Endothelial cell of umbilical vein (primary cell): ENCODE measurements at regions not wholly inside any gene's neighbourhood (a gene's known extent, or its start where the extent isn't known, plus 50 kb on each side); places are given as distances from the start of the nearest gene placed in this dataset.

Experiments used
- BruUV-seq: library from RNA; stranded (reverse); fragments of 400-500 nt; replicated peaks from 2 replicates; lab custom pipeline; 2021; lab: Mats Ljungman, UMichigan
- CTCF ChIA-PET: fragments of 300-600, 350-600 bp; sonication (Branson Sonifier 250); formaldehyde crosslinking; loops from one replicate; lab custom pipeline; 2021; ENCODE audit warnings: antibody characterized with exemption, inconsistent platforms; lab: Charles Lee
- POLR2A ChIA-PET: fragments of 300-600, 350-600 bp; sonication (Branson Sonifier 250); formaldehyde crosslinking; loops from one replicate; lab custom pipeline; 2021; ENCODE audit warnings: antibody characterized with exemption, inconsistent platforms; lab: Charles Lee
- DNase-seq: peaks from one replicate; pipeline ENCODE4 v3.0.0-alpha.2; 2011; ENCODE audit warnings: low read depth, low spot score
- FAIRE-seq: peaks from 2 replicates; lab custom pipeline; 2011; peaks lifted over from hg19 to GRCh38; lab: Jason Lieb, UNC
- H2AFZ ChIP-seq: 2 replicates; pipeline ENCODE4 v1.6.0; 2012; ENCODE audit warnings: low read depth, low read length, control low read depth, inconsistent platforms
- H3K27ac ChIP-seq: 2 replicates; pipeline ENCODE4 v1.5.1; 2011; ENCODE audit warnings: low read depth, mild to moderate bottlenecking, control low read depth, low read length, moderate library complexity; ENCODE audit not compliant: insufficient read depth
- H3K27me3 ChIP-seq, 2 experiments: 2 replicates each; pipeline versions ENCODE4 v1.6.0 to v1.6.1; 2011; ENCODE audit warnings: low read length in 2 of 2, mixed read lengths in 1 of 2; ENCODE audit not compliant: control insufficient read depth in 2 of 2, insufficient read depth in 2 of 2
- H3K36me3 ChIP-seq, 2 experiments: 2 replicates in 1 of 2; 3 replicates in 1 of 2; pipeline ENCODE4 v1.5.1; 2011; ENCODE audit warnings: low read length in 2 of 2, mild to moderate bottlenecking in 1 of 2, moderate library complexity in 1 of 2; ENCODE audit not compliant: control insufficient read depth in 2 of 2, insufficient read depth in 2 of 2; ENCODE audit errors: extremely low read depth in 1 of 2
- H3K4me1 ChIP-seq: 3 replicates; pipeline ENCODE4 v1.5.1; 2011; ENCODE audit warnings: mild to moderate bottlenecking, low read length; ENCODE audit not compliant: control insufficient read depth, insufficient read depth; ENCODE audit errors: extremely low read depth
- H3K4me2 ChIP-seq: 2 replicates; pipeline ENCODE4 v1.6.1; 2011; ENCODE audit warnings: low read length, control low read depth, mixed read lengths; ENCODE audit not compliant: insufficient read depth
- H3K4me3 ChIP-seq, 3 experiments: fragments of 200-600 bp in 1 of 3; sonication (generic), shearing (Covaris generic) in 1 of 3; replicated peaks in 1 of 3; 2 replicates each; pipeline ENCODE4 v1.5.1; 2011 to 2016; ENCODE audit warnings: control low read depth in 3 of 3, low read length in 3 of 3, mild to moderate bottlenecking in 2 of 3, inconsistent platforms in 1 of 3, low read depth in 1 of 3, moderate library complexity in 1 of 3; ENCODE audit not compliant: insufficient read depth in 1 of 3
- H3K79me2 ChIP-seq: 2 replicates; pipeline ENCODE4 v1.6.0; 2012; ENCODE audit warnings: low read length, inconsistent platforms; ENCODE audit not compliant: control insufficient read depth, insufficient read depth
- H3K9ac ChIP-seq: replicated peaks from 2 replicates; pipeline ENCODE3; 2011; ENCODE audit warnings: low read length, control low read depth; ENCODE audit not compliant: insufficient read depth; ENCODE audit errors: extremely low read depth
- H3K9me1 ChIP-seq: replicated peaks from 3 replicates; pipeline ENCODE4 v1.6.0; 2011; ENCODE audit warnings: mild to moderate bottlenecking, low read length; ENCODE audit not compliant: control insufficient read depth, insufficient read depth; ENCODE audit errors: extremely low read depth
- H3K9me3 ChIP-seq: replicated peaks from 2 replicates; pipeline ENCODE4 v1.5.1; 2012; ENCODE audit warnings: low read length, inconsistent platforms; ENCODE audit not compliant: control insufficient read depth, insufficient read depth
- H4K20me1 ChIP-seq: replicated peaks from 2 replicates; pipeline ENCODE3; 2011; ENCODE audit warnings: mild to moderate bottlenecking, low read length; ENCODE audit not compliant: control insufficient read depth, insufficient read depth; ENCODE audit errors: extremely low read depth
- EZH2 ChIP-seq: IDR thresholded peaks from 2 replicates; pipeline ENCODE4 v1.6.1; 2012; ENCODE audit warnings: borderline replicate concordance, low read depth, mild to moderate bottlenecking, moderate library complexity, low read length, inconsistent platforms; ENCODE audit not compliant: severe bottlenecking
- FOS ChIP-seq: IDR thresholded peaks from 2 replicates; pipeline ENCODE4 v1.6.1; 2011; ENCODE audit warnings: mild to moderate bottlenecking, low read length, moderate library complexity, borderline replicate concordance; ENCODE audit not compliant: insufficient read depth
- GATA2 ChIP-seq: IDR thresholded peaks from 2 replicates; pipeline ENCODE4 v1.7.0; 2011; ENCODE audit warnings: low read depth, mild to moderate bottlenecking, moderate library complexity, mixed read lengths, low read length; ENCODE audit not compliant: insufficient read length, insufficient read depth
- JUN ChIP-seq: IDR thresholded peaks from 2 replicates; pipeline ENCODE4 v1.6.1; 2011; ENCODE audit warnings: borderline replicate concordance, low read depth; ENCODE audit not compliant: insufficient read length, insufficient read depth
- MYC ChIP-seq: IDR thresholded peaks from one replicate; pipeline ENCODE4 v1.6.1; 2011; ENCODE audit warnings: mild to moderate bottlenecking, low read depth, low read length
- POLR2A ChIP-seq: IDR thresholded peaks from 2 replicates; pipeline ENCODE4 v1.6.1; 2012; ENCODE audit warnings: low read depth, mild to moderate bottlenecking, control low read depth, low read length
- POLR2AphosphoS5 ChIP-seq: IDR thresholded peaks from 2 replicates; pipeline ENCODE4 v1.6.1; 2012; ENCODE audit warnings: low read depth, mild to moderate bottlenecking, control low read depth, low read length, moderate library complexity; ENCODE audit not compliant: insufficient read depth
- dilution Hi-C: fragments of 300-500 bp; cut with MboI; formaldehyde crosslinking; loops from one replicate; pipeline ENCODE4 v1.15.0; 2019; ENCODE audit warnings: low sequenced_read_pairs; ENCODE audit not compliant: extremely low pct_ligation_motif_present
- intact Hi-C: fragments of 100-400 bp; cut with micrococcal nuclease; formaldehyde crosslinking; loops from one replicate; pipeline ENCODE4 v1.10.0; 2022
- TF ChIP-seq, protein P1 (sequence below), 2 donors: IDR thresholded peaks; 1 replicate in 1 of 2; 2 replicates in 1 of 2; pipeline ENCODE4 v1.5.1; 2011; ENCODE audit warnings: low read length in 2 of 2, mild to moderate bottlenecking in 2 of 2, moderate library complexity in 2 of 2, control low read depth in 1 of 2, inconsistent platforms in 1 of 2, low read depth in 1 of 2; ENCODE audit not compliant: insufficient read depth in 1 of 2; ENCODE audit errors: extremely low read depth in 1 of 2
- TF ChIP-seq, protein P2 (sequence below): IDR thresholded peaks from 2 replicates; pipeline ENCODE4 v1.6.1; 2011; ENCODE audit not compliant: insufficient read depth, insufficient read length

DNA sequence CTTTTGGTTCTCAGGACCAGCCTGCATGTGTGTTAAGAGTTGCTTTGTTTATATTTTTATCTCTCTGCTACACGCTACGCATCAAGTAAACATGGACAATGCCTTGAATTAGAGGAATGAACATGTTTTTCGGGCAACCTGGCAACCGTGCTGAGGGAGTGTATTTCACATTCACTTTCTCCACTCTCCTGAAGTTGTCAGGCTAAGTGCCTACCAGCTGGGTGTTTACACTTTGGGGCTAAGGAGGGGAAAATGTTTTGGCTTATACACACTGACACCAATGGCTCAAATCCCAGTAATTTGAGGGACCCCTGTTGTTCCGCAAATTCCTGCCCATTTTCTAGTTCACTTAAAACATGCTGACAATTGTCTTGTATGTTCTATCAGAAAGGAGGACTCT is 141.5 kb upstream of the PDE7B start:
- no peak overlapping the region for H3K4me2 ChIP-seq
- H3K36me3 ChIP-seq, result no peaks in the 10 kb centered on the region
- dilution Hi-C loops (no loop called here), intact Hi-C loops (no loop called here)
- no peak overlapping the region for H3K27ac ChIP-seq
- H3K4me1 ChIP-seq, result no peaks in the 10 kb centered on the region
- H3K79me2 ChIP-seq, result no peaks in the 10 kb centered on the region
- ChIA-PET POLR2A (no interaction called here), CTCF (no interaction called here)
- DNase-seq (no peak), FAIRE-seq (no peak)
- no peak overlapping the region for H2AFZ ChIP-seq
- BruUV-seq, result no TSS peak
- no peaks in the 10 kb centered on the region for H3K9me1 ChIP-seq
- no peaks in the 10 kb centered on the region for H4K20me1 ChIP-seq
- no peak overlapping the region for H3K9ac ChIP-seq
- no peaks in the 10 kb centered on the region for H3K27me3 ChIP-seq
- TF ChIP-seq POLR2A, result no peak
- no peak for TF ChIP-seq GATA2
- no peak for TF ChIP-seq FOS
- TF ChIP-seq MYC, result no peak
- no peak for TF ChIP-seq JUN
- TF ChIP-seq POLR2AphosphoS5, result no peak
- TF ChIP-seq, protein P1, sequence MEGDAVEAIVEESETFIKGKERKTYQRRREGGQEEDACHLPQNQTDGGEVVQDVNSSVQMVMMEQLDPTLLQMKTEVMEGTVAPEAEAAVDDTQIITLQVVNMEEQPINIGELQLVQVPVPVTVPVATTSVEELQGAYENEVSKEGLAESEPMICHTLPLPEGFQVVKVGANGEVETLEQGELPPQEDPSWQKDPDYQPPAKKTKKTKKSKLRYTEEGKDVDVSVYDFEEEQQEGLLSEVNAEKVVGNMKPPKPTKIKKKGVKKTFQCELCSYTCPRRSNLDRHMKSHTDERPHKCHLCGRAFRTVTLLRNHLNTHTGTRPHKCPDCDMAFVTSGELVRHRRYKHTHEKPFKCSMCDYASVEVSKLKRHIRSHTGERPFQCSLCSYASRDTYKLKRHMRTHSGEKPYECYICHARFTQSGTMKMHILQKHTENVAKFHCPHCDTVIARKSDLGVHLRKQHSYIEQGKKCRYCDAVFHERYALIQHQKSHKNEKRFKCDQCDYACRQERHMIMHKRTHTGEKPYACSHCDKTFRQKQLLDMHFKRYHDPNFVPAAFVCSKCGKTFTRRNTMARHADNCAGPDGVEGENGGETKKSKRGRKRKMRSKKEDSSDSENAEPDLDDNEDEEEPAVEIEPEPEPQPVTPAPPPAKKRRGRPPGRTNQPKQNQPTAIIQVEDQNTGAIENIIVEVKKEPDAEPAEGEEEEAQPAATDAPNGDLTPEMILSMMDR (IDR thresholded peaks at IDR 0.05; ENCODE audit: extremely low read depth in 1 of 2, insufficient read depth in 1 of 2, low read depth in 1 of 2, low read length in 2 of 2), result no peak
- TF ChIP-seq, protein P2, sequence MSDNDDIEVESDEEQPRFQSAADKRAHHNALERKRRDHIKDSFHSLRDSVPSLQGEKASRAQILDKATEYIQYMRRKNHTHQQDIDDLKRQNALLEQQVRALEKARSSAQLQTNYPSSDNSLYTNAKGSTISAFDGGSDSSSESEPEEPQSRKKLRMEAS, result no peak
- TF ChIP-seq EZH2, result no peak
- no peaks in the 10 kb centered on the region for H3K9me3 ChIP-seq
- H3K4me3 ChIP-seq, result no peak overlapping the region
